NCI-H524 treated with DMSO at 0.1 percent for 48 hours (cell line): ENCODE measurements at regions not wholly inside any gene's neighbourhood (a gene's known extent, or its start where the extent isn't known, plus 50 kb on each side); places are given as distances from the start of the nearest gene placed in this dataset.

Experiments
- DNase-seq: peaks from one replicate; lab custom pipeline; 2025; lab: John Stamatoyannopoulos, UW

DNA sequence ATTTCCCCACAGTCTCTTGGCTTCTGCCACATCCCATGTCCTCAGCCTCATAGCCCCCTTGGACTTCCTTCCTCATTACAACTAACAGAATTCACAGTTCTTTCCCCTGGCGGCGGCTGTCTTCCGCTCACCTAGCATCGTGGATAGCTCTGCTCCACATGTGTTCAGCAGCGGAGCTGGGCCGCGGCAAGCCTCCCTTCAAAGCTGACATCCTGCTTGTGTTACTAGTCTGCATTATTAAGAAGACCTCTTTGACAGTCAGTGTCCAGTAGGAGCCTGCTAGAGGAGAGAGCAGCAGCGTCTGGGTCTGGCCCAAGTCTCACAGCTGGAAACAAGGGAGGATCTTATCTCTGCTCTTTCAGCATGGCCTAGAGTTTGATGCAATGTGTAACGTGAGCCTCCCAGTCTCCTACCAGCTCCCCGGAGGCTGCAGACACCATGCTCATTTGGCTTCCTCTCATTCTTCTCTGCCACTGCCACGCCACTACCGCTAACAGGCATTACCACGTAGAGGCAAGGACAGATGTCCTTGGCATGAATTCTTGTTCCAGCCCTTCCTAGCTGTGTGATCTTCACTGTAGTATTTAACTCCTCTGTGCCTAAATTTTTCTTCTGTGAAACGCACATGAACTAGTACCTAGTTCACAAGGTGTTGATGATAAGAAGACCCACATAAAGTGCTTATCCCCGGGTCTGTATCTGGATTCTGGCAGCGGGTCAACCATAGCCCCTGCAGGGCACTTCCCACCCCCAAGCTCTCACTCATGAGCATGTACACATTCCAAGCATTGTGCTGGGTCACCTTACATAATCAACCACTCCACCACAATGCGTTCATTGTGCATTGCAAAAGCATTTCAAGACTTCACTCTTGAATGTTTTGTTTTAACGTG is 107.1 kb upstream of the BACH2 start:
- DNase-seq: no peak

GRCh38 chr6:90402831-90403192 is 106.2 kb upstream of the BACH2 start:
- no peak for DNase-seq

DNA sequence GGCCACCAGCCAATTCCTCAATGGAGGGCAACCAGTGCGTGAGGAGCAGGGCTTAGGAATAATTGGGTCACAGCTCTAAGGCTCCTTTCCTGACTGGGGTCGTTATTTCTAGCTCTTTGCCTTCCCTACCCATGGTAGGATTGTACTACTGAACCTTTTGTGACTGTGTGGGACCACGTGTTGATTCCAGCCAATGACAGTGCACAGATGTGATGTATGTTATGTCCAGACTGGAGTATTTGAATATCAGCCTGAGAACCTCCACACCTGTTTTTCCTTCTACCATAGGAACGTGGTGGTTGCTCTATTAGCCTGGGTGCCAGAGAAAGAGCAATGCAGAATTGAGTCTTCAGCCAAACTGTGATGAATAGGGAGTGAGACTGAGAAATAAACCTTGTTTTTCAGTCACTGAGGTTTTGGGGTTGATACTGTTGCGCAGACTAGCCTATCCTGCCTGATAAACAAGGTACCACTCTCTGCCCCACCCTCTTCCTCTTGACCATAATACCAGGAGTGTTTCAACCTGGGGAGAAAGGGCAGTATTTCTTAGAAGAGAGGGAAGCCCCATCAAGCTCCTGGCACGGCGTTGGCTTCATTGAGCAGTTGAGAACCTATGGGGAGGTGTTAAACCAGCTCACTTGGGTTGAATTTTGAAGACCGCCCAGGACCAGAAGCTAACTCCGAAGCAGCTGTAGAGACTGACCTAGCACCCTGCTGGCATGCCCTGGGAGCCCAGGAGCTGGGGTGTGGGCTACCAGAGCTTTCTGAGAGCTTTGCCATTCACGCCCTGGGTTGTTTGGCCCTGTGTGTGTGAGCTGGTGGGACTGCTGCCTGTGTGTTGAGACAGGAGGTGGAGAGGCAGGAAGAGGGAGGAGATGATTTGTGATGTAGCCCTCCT is 105.5 kb upstream of the BACH2 start:
- DNase-seq: no peak

DNA sequence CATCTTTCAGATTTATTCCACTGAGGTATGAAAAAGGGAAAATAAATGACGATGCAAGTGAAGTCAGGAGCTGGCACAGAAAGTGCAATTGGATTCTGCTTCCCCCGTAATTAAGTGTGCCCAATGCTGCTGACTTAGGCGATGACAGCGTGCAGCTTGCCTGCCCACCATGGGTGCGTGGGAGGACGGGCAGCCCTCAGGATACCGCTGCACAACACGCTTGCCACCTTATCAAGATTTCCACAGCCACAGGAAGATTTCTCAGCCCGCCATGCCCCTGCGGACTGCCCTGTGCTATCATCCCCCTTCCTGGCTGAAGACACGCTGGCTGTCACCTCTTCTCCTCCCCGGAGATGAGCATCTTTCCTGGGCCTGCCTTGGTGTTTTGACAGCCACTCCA is 103.3 kb upstream of the BACH2 start:
- no peak for DNase-seq

DNA sequence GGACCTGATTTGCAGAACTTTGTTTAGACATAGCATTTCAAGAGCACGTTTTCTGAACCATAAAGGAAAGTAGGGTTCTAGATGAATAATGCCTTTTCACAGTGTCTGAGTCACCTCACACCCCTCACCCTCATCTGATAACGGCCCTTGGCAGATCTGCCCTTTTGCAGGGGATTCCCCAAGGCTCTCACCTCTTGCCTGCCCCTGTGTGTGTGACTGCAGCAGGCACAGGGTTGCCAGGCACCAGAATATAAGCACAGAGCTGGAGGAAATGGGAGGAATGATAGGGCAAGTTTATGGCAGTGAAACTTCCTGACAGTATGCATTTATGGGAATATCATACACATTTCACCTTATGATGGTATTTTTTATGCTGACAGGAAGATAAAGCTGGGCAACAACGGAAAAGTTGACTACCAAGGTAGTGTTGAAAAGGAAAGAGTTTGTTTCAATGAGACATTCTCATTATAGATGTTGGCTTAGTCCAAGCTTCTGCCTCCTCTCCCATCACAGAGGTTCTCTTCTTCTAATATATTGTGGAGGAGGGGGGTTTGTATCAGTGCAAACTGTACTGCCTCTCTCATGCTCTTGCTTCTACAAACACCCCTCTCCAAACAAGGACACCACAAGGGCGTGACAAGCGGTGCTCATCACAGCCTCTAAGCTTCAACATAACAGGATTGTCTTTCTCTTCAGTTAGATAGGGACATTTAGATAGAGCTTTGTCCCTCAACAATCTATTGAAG is 101.5 kb upstream of the BACH2 start:
- DNase-seq: no peak

- DNase-seq: no peak
These were observed 100.4 kb upstream of the BACH2 start for GRCh38 chr6:90397047-90397446.

- DNase-seq: no peak
These were observed 96.7 kb upstream of the BACH2 start for GRCh38 chr6:90393232-90393884.

- no peak for DNase-seq
These were observed 93.7 kb upstream of the BACH2 start for GRCh38 chr6:90390379-90390778.

DNA sequence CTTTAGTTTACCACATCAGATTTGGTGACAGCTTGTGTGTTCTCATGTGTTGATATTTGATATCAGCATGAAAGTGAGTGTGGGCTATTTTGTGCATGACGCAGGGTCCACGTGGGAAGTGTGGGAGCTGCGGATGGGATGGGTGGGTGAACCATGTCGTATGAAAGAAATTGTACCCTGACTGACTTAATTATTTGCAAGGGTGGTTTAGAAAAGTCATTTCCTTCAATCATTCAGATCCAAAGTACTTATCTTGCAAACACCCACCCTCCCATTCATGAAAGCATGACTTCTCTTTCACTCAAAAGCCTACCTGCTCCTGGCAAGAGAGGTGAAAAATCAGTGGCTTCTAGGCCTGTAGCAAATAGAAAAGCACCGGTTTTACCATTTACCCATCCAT is 91.8 kb upstream of the BACH2 start:
- no peak for DNase-seq

DNA sequence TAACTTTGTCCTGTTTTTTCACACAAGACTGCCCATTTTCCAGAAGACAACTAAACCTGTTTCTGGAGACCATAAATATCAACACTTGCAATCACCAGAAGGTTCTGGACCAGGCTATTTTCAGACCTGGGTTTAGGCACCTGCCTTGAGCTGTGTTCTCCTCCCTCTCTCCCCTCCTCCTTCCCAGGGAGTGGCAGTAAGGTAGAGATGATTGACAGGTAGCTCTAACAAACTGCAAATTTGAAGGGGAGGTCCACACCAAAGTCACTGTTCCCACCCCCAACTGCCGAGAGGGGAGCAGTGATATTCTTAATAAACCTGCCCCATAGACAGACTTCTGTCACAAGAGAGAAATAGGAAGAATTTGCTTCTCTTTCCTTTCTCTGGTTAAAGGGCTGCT is 91.2 kb upstream of the BACH2 start:
- no peak for DNase-seq

DNA sequence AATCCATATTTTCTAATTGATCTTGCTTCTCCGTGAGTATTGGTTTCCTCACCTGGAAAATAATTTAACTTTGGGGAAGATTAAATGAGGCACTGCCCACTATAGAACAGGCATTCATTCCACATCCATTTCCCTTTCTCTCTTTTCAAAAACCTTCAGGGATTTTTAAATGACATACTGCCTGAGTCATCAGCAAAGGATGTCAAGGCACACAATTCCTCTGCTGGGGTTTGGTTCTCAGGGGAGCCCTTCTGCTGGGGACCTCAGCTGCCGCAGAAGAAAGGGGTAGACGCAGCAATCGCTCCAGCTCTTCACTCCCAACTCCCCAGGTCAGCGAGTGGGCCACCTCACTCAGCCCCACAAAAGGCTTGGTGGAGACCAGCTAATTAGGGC is 90.7 kb upstream of the BACH2 start:
- no peak for DNase-seq

DNA sequence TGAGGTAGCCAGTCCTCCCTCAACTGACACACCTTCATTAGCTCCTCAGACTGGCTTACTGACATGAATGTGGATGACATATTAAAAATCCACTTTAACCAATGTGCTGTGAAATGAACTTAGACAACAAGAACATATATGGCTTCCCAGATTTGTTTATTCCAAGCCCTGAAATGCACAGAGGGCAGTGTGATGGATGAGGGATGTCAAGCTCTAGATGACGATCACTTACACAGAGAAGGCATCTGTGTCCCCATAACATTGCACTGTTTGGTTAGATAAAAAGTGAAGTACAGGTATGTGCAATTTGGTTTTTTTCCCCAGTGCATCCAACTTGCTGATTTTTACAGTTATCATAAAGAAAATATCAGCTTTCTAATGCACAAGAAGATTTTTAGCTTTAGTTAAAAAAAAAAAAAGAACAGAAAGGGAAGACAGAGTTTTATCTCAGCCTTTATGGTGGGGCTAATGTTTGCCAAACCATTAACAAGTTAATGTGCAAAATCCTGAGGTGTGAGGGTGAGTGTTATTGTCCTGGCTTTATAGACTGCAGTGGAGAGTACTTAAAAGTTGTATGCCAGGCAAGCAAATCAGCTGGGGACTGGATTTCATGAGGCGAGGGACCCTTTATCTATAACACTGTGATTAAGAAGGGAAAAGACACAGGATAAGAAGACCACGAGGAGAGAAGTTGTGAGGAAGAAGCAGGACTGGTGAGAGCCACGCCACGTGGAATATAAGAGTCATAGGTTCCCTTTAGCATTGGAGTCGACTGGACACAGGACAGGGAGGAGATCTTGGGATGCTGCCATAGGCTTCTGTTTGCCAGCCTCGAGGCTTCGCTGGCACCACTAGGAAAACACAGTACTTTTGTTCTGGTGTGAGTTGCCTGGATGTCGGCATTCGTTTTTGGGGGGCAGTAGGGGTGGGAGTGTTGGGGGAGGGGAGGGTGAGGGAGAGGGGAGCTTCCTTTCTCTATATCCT is 90.0 kb upstream of the BACH2 start:
- DNase-seq: no peak

DNA sequence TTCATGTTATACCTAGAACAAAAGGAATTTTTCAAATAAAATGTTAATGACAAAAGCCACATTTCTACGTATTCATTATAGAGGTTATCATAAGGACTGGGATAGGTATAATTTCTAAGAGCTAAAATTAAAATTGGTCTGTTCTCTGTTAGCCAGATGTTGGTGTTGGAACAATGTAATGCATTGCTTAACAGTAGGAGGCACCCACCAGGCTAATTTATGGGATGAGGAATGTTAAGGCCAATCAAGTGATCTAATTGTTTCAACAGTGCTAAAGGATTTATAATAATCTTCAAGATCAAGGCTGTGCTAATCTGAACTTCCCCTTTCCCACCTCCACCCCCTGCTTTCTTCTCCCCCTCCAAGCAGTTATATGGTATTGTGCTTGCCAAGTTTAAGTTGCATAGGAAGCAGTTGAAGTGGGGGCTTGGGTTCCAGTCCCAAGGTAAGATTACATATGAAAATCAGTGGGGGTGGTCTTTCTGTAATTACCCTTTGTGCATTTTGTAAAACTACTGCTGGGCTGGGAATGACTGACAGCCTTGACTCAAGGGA is 89.2 kb upstream of the BACH2 start:
- no peak for DNase-seq

GRCh38 chr6:90384720-90385119 is 88.1 kb upstream of the BACH2 start:
- no peak for DNase-seq

GRCh38 chr6:90383196-90383822 is 86.7 kb upstream of the BACH2 start:
- DNase-seq: no peak

DNA sequence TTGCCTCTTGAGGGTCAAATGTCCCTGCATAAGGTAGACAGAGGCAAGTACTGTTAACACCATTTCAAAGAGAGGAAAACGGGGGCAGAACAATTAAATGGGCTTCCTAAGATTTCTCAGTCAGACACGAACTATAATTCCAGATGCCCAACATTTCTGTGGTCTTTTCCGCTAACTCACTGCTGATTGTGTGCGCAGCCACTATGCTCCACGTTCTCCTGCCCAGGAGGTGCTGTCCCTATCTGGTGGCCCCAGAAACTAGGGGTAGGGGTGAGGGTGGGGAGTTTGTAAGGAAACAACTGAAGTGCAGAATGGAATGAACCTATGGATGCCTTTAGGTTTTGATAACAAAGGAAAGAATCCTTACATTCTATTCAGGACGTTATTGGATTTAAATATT is 86.1 kb upstream of the BACH2 start:
- DNase-seq: no peak

DNA sequence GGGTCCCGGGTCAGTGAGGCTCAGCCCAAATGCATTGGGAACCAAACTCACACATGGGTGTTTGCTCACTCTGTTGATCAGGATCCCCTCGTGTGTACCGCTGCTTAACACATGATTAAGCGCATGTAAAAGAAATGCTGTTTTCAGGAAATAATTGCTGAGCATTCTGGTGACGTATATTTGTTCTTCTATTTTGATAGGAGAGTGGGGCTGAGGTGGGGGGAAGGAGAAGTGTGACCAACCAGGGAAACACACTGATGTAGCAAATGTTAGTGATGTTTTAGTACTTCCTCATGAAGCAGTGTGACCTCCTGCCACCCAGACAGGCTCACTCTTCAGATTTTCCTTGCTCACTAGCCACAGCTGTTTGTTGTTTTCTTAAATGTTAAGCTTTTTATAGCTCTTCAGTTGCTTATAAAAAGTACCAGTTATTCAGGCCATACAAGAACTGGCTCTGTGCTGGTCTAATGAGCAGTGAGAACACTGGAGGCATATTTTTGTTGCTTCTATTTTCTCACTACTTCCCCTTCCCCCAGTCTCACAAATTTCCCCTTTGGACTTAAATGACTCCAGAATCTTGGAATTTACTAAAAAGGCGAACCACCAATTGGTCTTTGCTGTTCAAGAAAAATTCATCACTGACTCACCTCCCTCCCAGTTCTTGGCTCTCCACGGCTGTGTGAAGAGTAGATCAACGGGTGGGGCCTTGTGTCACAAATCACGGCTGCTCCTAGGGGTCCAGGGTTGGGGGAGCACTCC is 79.2 kb upstream of the BACH2 start:
- no peak for DNase-seq

GRCh38 chr6:90374201-90374600 is 77.6 kb upstream of the BACH2 start:
- DNase-seq: peak; percentile 61

DNA sequence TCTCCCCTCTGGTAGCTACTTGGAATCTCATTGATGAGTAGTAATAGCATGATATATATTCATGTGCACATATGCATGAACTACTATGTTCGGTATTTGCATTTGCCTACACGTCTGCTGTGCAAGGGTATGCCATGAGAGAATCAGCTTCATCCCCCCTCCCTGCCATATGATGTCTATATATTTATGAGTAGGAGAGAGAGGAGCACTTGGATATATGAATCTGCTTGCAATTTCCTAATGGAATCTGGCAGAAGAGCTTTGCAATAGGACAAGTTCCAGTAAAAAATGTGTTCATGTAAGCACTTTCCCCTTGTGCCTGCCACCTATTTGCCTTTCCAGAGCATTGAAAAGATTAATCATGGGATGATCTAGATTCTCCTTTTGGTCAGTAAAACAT is 76.2 kb upstream of the BACH2 start:
- DNase-seq: no peak
